Vagina (tissue), 2 donors: ENCODE measurements at regions not wholly inside any gene's neighbourhood (a gene's known extent, or its start where the extent isn't known, plus 50 kb on each side); places are given as distances from the start of the nearest gene placed in this dataset.

Source experiments
- DNase-seq, 2 donors: peaks; one replicate each; pipeline ENCODE4 v3.0.0-alpha.2; 2017; ENCODE audit errors: extremely low spot score in 2 of 2
- H3K27ac ChIP-seq: fragments of 200-600 bp; sonication (generic); one replicate; pipeline ENCODE4 v1.5.1; 2019
- H3K27me3 ChIP-seq: fragments of 200-600 bp; sonication (generic); one replicate; pipeline ENCODE4 v1.5.1; 2019
- H3K36me3 ChIP-seq, 2 donors: fragments of 200-600 bp; sonication (generic); one replicate each; pipeline ENCODE4 v1.5.1; 2017 to 2019
- H3K4me1 ChIP-seq: fragments of 200-600 bp; sonication (generic); one replicate; pipeline ENCODE4 v1.5.1; 2019
- H3K4me3 ChIP-seq, 2 donors: fragments of 200-600 bp; sonication (generic); 1 replicate in 1 of 2; 2 replicates in 1 of 2; pipeline ENCODE4 v1.5.1; 2016 to 2019
- H3K9me3 ChIP-seq: fragments of 200-600 bp; sonication (generic); one replicate; pipeline ENCODE4 v1.5.1; 2019
- CTCF ChIP-seq, 3 experiments: fragments of 450-650 bp in 2 of 3; fragments of 200-600 bp in 1 of 3; sonication (generic) in 1 of 3; IDR thresholded peaks; one replicate each; pipeline ENCODE4 v1.5.1; 2017 to 2019; ENCODE audit warnings: antibody characterized with exemption in 3 of 3, mild to moderate bottlenecking in 2 of 3, moderate library complexity in 2 of 3
- POLR2A ChIP-seq, 2 donors: fragments of 450-650 bp; IDR thresholded peaks; one replicate each; pipeline ENCODE4 v1.6.1; 2017; ENCODE audit warnings: antibody characterized with exemption in 2 of 2, mild to moderate bottlenecking in 2 of 2, moderate library complexity in 2 of 2
- POLR2AphosphoS5 ChIP-seq, 2 donors: sonication (generic); formaldehyde crosslinking; IDR thresholded peaks; one replicate each; pipeline ENCODE4 v1.9.0; 2017; ENCODE audit warnings: antibody characterized with exemption in 2 of 2, mild to moderate bottlenecking in 2 of 2, low read depth in 1 of 2; ENCODE audit not compliant: insufficient read depth in 1 of 2
- intact Hi-C: fragments of 100-400 bp; cut with DNase I; formaldehyde crosslinking; loops from one replicate; pipeline ENCODE4 v1.15.1; 2023

- no peaks in the 10 kb centered on the region for H3K36me3 ChIP-seq
- no peak for DNase-seq
- TF ChIP-seq POLR2A (IDR thresholded peaks at IDR 0.05) (no peak), CTCF (IDR thresholded peaks at IDR 0.05) (no peak), POLR2AphosphoS5 (IDR thresholded peaks at IDR 0.05; ENCODE audit: insufficient read depth in 1 of 2, low read depth in 1 of 2) (no peak)
- intact Hi-C loops, result no loop called here
- H3K27me3 ChIP-seq, result no peaks in the 10 kb centered on the region
- no peak overlapping the region for H3K4me3 ChIP-seq
- H3K4me1 ChIP-seq, result no peaks in the 10 kb centered on the region
- H3K9me3 ChIP-seq, result no peaks in the 10 kb centered on the region
- no peak overlapping the region for H3K27ac ChIP-seq
These were observed 928.4 kb downstream of the TMTC2 start for GRCh38 chr12:83615152-83615551.

- intact Hi-C loops, result no loop called here
- Histone ChIP-seq H3K36me3 (no peaks in the 10 kb centered on the region), H3K27ac (no peak overlapping the region), H3K4me3 (no peak overlapping the region), H3K9me3 (no peaks in the 10 kb centered on the region), H3K4me1 (no peaks in the 10 kb centered on the region), H3K27me3 (no peaks in the 10 kb centered on the region)
- DNase-seq, result no peak
- TF ChIP-seq POLR2A (IDR thresholded peaks at IDR 0.05) (no peak), POLR2AphosphoS5 (IDR thresholded peaks at IDR 0.05; ENCODE audit: insufficient read depth in 1 of 2, low read depth in 1 of 2) (no peak), CTCF (IDR thresholded peaks at IDR 0.05) (no peak)
These were observed 926.9 kb downstream of the TMTC2 start for GRCh38 chr12:83613586-83614110.

GRCh38 chr12:83603106-83603505 lies 916.4 kb downstream of the TMTC2 start:
- TF ChIP-seq POLR2AphosphoS5 (IDR thresholded peaks at IDR 0.05; ENCODE audit: insufficient read depth in 1 of 2, low read depth in 1 of 2) (no peak), POLR2A (IDR thresholded peaks at IDR 0.05) (no peak), CTCF (IDR thresholded peaks at IDR 0.05) (no peak)
- no peaks in the 10 kb centered on the region for H3K27me3 ChIP-seq
- H3K4me3 ChIP-seq, result no peak overlapping the region
- intact Hi-C loops, result no loop called here
- H3K4me1 ChIP-seq, result no peaks in the 10 kb centered on the region
- no peaks in the 10 kb centered on the region for H3K9me3 ChIP-seq
- H3K27ac ChIP-seq, result no peak overlapping the region
- DNase-seq, result no peak
- H3K36me3 ChIP-seq, result no peaks in the 10 kb centered on the region

GRCh38 chr12:83575326-83575725 lies 888.6 kb downstream of the TMTC2 start:
- no peak overlapping the region for H3K27ac ChIP-seq
- TF ChIP-seq POLR2AphosphoS5 (IDR thresholded peaks at IDR 0.05; ENCODE audit: insufficient read depth in 1 of 2, low read depth in 1 of 2) (no peak), CTCF (IDR thresholded peaks at IDR 0.05) (no peak), POLR2A (IDR thresholded peaks at IDR 0.05) (no peak)

GRCh38 chr12:83574142-83574541 lies 887.4 kb downstream of the TMTC2 start:
- Histone ChIP-seq H3K9me3 (no peaks in the 10 kb centered on the region), H3K36me3 (no peaks in the 10 kb centered on the region), H3K4me1 (no peaks in the 10 kb centered on the region), H3K27me3 (no peaks in the 10 kb centered on the region), H3K27ac (no peak overlapping the region), H3K4me3 (no peak overlapping the region)
- no peak for DNase-seq
- no peak for TF ChIP-seq POLR2AphosphoS5 (IDR thresholded peaks at IDR 0.05; ENCODE audit: insufficient read depth in 1 of 2, low read depth in 1 of 2)
- no peak for TF ChIP-seq CTCF (IDR thresholded peaks at IDR 0.05)
- no peak for TF ChIP-seq POLR2A (IDR thresholded peaks at IDR 0.05)
- intact Hi-C loops, result no loop called here

More at GRCh38 chr12:83575326-83575725, 888.6 kb downstream of the TMTC2 start:
- Histone ChIP-seq H3K36me3 (no peaks in the 10 kb centered on the region), H3K9me3 (no peaks in the 10 kb centered on the region), H3K4me1 (no peaks in the 10 kb centered on the region), H3K4me3 (no peak overlapping the region), H3K27me3 (no peaks in the 10 kb centered on the region)
- intact Hi-C loops, result no loop called here
- no peak for DNase-seq
